Dedifferentiated amniotic fluid mesenchymal stem cell (primary cell): ENCODE measurements at regions not wholly inside any gene's neighbourhood (a gene's known extent, or its start where the extent isn't known, plus 50 kb on each side); places are given as distances from the start of the nearest gene placed in this dataset.

Experiments
- DNase-seq: peaks from one replicate; pipeline ENCODE4 v3.0.0-alpha.2; 2016; ENCODE audit errors: extremely low spot score

GRCh38 chr9:108609227-108609896 is 246.4 kb downstream of the ACTL7B start:
- peak; percentile 30 for DNase-seq

GRCh38 chr9:108607607-108608006 is 248.2 kb downstream of the ACTL7B start:
- no peak for DNase-seq

GRCh38 chr9:108606401-108606800 is 249.4 kb downstream of the ACTL7B start:
- DNase-seq: no peak

- no peak for DNase-seq
Measured at GRCh38 chr9:108603141-108603540, 252.6 kb downstream of the ACTL7B start.

GRCh38 chr9:108600896-108601295 is 254.9 kb downstream of the ACTL7B start:
- no peak for DNase-seq

- no peak for DNase-seq
Measured at GRCh38 chr9:108599571-108599970, 256.2 kb downstream of the ACTL7B start.

- DNase-seq: no peak
Measured at GRCh38 chr9:108591121-108591520, 264.7 kb downstream of the ACTL7B start.

GRCh38 chr9:108588246-108588645 is 267.5 kb downstream of the ACTL7B start:
- no peak for DNase-seq

- DNase-seq: no peak
Measured at GRCh38 chr9:108586471-108587139, 269.2 kb downstream of the ACTL7B start.

- no peak for DNase-seq
Measured at GRCh38 chr9:108584860-108585259, 270.9 kb downstream of the ACTL7B start.

GRCh38 chr9:108582726-108583125 is 273.1 kb downstream of the ACTL7B start:
- no peak for DNase-seq

- DNase-seq: no peak
Measured at GRCh38 chr9:108579757-108580439, 275.9 kb downstream of the ACTL7B start.

- DNase-seq: no peak
Measured at GRCh38 chr9:108575276-108575675, 280.5 kb downstream of the ACTL7B start.

- peak; percentile 28 for DNase-seq
Measured at GRCh38 chr9:108569624-108570023, 286.2 kb downstream of the ACTL7B start.

- no peak for DNase-seq
Measured at GRCh38 chr9:108568093-108568492, 287.7 kb downstream of the ACTL7B start.

- no peak for DNase-seq
Measured at GRCh38 chr9:108567571-108567970, 288.2 kb downstream of the ACTL7B start.

GRCh38 chr9:108565651-108566378 is 290.0 kb downstream of the ACTL7B start:
- peak; percentile 95 for DNase-seq

GRCh38 chr9:108562176-108562575 is 293.6 kb downstream of the ACTL7B start:
- no peak for DNase-seq

GRCh38 chr9:108559432-108559831 is 296.4 kb downstream of the ACTL7B start:
- DNase-seq: no peak

- DNase-seq: no peak
Measured at GRCh38 chr9:108554831-108555230, 301.0 kb downstream of the ACTL7B start.

- DNase-seq: no peak
Measured at GRCh38 chr9:108553111-108553635, 302.6 kb downstream of the ACTL7B start.

GRCh38 chr9:108552459-108553040 is 303.2 kb downstream of the ACTL7B start:
- no peak for DNase-seq
